HepG2 (cell line): ENCODE measurements at regions not wholly inside any gene's neighbourhood (a gene's known extent, or its start where the extent isn't known, plus 50 kb on each side); places are given as distances from the start of the nearest gene placed in this dataset.
A peak's percentile ranks its signal among the peaks of the same experiment; 100 is the strongest.

Source experiments
- ATAC-seq: fragments of 200-7000 bp; cut with Tn5 transposase; 3 replicates; pipeline ENCODE4 v1.9.1; 2020; ENCODE audit warnings: mild to moderate bottlenecking, moderate library complexity
- BruUV-seq: library from RNA; stranded (reverse); fragments of 400-500 nt; replicated peaks from 2 replicates; lab custom pipeline; 2021; lab: Mats Ljungman, UMichigan
- CTCF ChIA-PET: fragments of 300-600 bp; formaldehyde crosslinking; extraction: SDS; loops from one replicate; lab custom pipeline; 2021; ENCODE audit warnings: low total read pairs, inconsistent platforms, low intra/inter-chr PET ratio; lab: Yijun Ruan, JAX
- POLR2A ChIA-PET: fragments of 350-600 bp; sonication (Branson Sonifier 250); formaldehyde crosslinking; loops from one replicate; lab custom pipeline; 2020; ENCODE audit warnings: antibody characterized with exemption, inconsistent platforms; lab: Yijun Ruan, JAX
- DNase-seq: peaks from one replicate; pipeline ENCODE4 v3.0.0-alpha.2; 2015; ENCODE audit warnings: low spot score
- FAIRE-seq: peaks from 3 replicates; lab custom pipeline; 2011; peaks lifted over from hg19 to GRCh38; lab: Jason Lieb, UNC
- H2AFZ ChIP-seq: one replicate; pipeline ENCODE4 v1.6.1; 2011; ENCODE audit warnings: low read length, inconsistent platforms
- H3K27ac ChIP-seq: fragments of 300-600 bp; 3 replicates; pipeline ENCODE4 v1.8.0; 2011; ENCODE audit warnings: mixed run types, mild to moderate bottlenecking, mixed read lengths, low read length, inconsistent platforms; ENCODE audit not compliant: insufficient read depth; ENCODE audit errors: extremely low read length
- H3K27me3 ChIP-seq, 2 experiments: fragments of 200-600 bp in 1 of 2; 2 replicates in 1 of 2; 3 replicates in 1 of 2; pipeline versions ENCODE4 v1.6.0 to v1.8.0; 2011; ENCODE audit warnings: low read length in 2 of 2, mild to moderate bottlenecking in 2 of 2, moderate library complexity in 2 of 2, inconsistent platforms in 1 of 2; ENCODE audit not compliant: insufficient read depth in 2 of 2, control insufficient read depth in 1 of 2
- H3K36me3 ChIP-seq, 2 experiments: fragments of 200-600 bp in 1 of 2; replicated peaks in 1 of 2; 2 replicates in 1 of 2; 3 replicates in 1 of 2; pipeline versions ENCODE4 v1.5.1 to v1.8.0; 2011; ENCODE audit warnings: low read length in 2 of 2, inconsistent platforms in 1 of 2; ENCODE audit not compliant: insufficient read depth in 2 of 2, control insufficient read depth in 1 of 2
- H3K4me1 ChIP-seq: 2 replicates; pipeline ENCODE4 v1.5.1; 2012; ENCODE audit warnings: low read length, inconsistent platforms; ENCODE audit not compliant: insufficient read depth
- H3K4me2 ChIP-seq: 2 replicates; pipeline ENCODE4 v1.6.0; 2011; ENCODE audit warnings: low read depth, low read length, inconsistent platforms
- H3K4me3 ChIP-seq, 3 experiments: fragments of 200-600 bp in 1 of 3; sonication (generic), shearing (Covaris generic) in 1 of 3; replicated peaks in 1 of 3; 2 replicates each; pipeline ENCODE4 v1.5.1; 2011 to 2016; ENCODE audit warnings: low read length in 3 of 3, inconsistent platforms in 2 of 3, low read depth in 2 of 3, mild to moderate bottlenecking in 2 of 3, control low read depth in 1 of 3, mixed read lengths in 1 of 3; ENCODE audit not compliant: insufficient read depth in 1 of 3
- H3K79me2 ChIP-seq: one replicate; pipeline ENCODE4 v1.6.1; 2011; ENCODE audit warnings: low read length, inconsistent platforms; ENCODE audit not compliant: insufficient read depth
- H3K9ac ChIP-seq: 2 replicates; pipeline ENCODE4 v1.6.0; 2011; ENCODE audit warnings: mild to moderate bottlenecking, low read depth, low read length, inconsistent platforms; ENCODE audit not compliant: insufficient read depth
- H3K9me3 ChIP-seq: 2 replicates; pipeline ENCODE4 v1.5.1; 2012; ENCODE audit warnings: mild to moderate bottlenecking, low read length
- H4K20me1 ChIP-seq: 2 replicates; pipeline ENCODE4 v1.6.0; 2011; ENCODE audit warnings: inconsistent platforms, mild to moderate bottlenecking, low read length, moderate library complexity; ENCODE audit not compliant: insufficient read depth
- JUND ChIP-seq: sonication (generic); formaldehyde crosslinking; IDR thresholded peaks from 2 replicates; pipeline ENCODE4 v1.8.0; 2022; ENCODE audit warnings: mild to moderate bottlenecking, missing genetic modification reagents
- SAFB2 ChIP-seq: sonication (generic); formaldehyde crosslinking; IDR thresholded peaks from 2 replicates; pipeline ENCODE4 v1.5.1; 2020; ENCODE audit warnings: missing genetic modification reagents, low read depth, mild to moderate bottlenecking, borderline replicate concordance
- SKI ChIP-seq: fragments of 450-650 bp; IDR thresholded peaks from one replicate; pipeline ENCODE4 v1.6.1; 2018; ENCODE audit warnings: mild to moderate bottlenecking; ENCODE audit not compliant: partially characterized antibody
- SMARCC2 ChIP-seq: fragments of 450-650 bp; IDR thresholded peaks from 2 replicates; pipeline ENCODE4 v1.6.1; 2017; ENCODE audit warnings: antibody characterized with exemption, mild to moderate bottlenecking
- ZNF331 ChIP-seq: sonication (generic); formaldehyde crosslinking; IDR thresholded peaks from 2 replicates; pipeline ENCODE4 v1.4.0; 2020; ENCODE audit warnings: missing genetic modification reagents
- ZNF430 ChIP-seq: sonication (generic); formaldehyde crosslinking; IDR thresholded peaks from 2 replicates; pipeline ENCODE4 v1.9.0; 2021; ENCODE audit warnings: mild to moderate bottlenecking, missing genetic modification reagents
- ZNF562 ChIP-seq: sonication (generic); formaldehyde crosslinking; IDR thresholded peaks from 2 replicates; pipeline ENCODE4 v1.8.0; 2022; ENCODE audit warnings: missing genetic modification reagents, borderline replicate concordance
- ZNF589 ChIP-seq: sonication (generic); formaldehyde crosslinking; conservative IDR thresholded peaks from 2 replicates; pipeline ENCODE4 v1.8.0; 2022; ENCODE audit warnings: mild to moderate bottlenecking, moderate library complexity, missing genetic modification reagents
- ZSCAN21 ChIP-seq: sonication (generic); formaldehyde crosslinking; IDR thresholded peaks from 2 replicates; pipeline ENCODE4 v1.8.0; 2022; ENCODE audit warnings: mild to moderate bottlenecking, missing genetic modification reagents, moderate library complexity, borderline replicate concordance
- WGBS: methylation state at CpG from one replicate; pipeline ENCODE4 v1.1.6; 2017; ENCODE audit warnings: low lambda C conversion rate; 5-methylcytosine and 5-hydroxymethylcytosine counted together
- in situ Hi-C: cut with HindIII; loops from 2 replicates; pipeline ENCODE4 v1.10.0; 2017; ENCODE audit warnings: low pct_unique_long_range_greater_than_20kb; ENCODE audit not compliant: extremely low pct_ligation_motif_present
- intact Hi-C: fragments of 100-400 bp; cut with micrococcal nuclease; formaldehyde crosslinking; loops from one replicate; pipeline ENCODE4 v1.10.0; 2022; ENCODE audit not compliant: unreplicated experiment
- TF ChIP-seq, protein P1 (sequence below), 2 experiments: sonication (generic) in 1 of 2; formaldehyde crosslinking in 1 of 2; IDR thresholded peaks; 2 replicates each; pipeline versions ENCODE4 v1.4.0 to v1.6.1; 2016 to 2020; ENCODE audit warnings: borderline replicate concordance in 1 of 2, low read depth in 1 of 2, mild to moderate bottlenecking in 1 of 2, missing genetic modification reagents in 1 of 2
- TF ChIP-seq, protein P2 (sequence below): sonication (generic); formaldehyde crosslinking; IDR thresholded peaks from 2 replicates; pipeline ENCODE4 v1.8.0; 2023; ENCODE audit warnings: mild to moderate bottlenecking, missing genetic modification reagents
- TF ChIP-seq, protein P3 (sequence below): sonication (generic); formaldehyde crosslinking; IDR thresholded peaks from 2 replicates; pipeline ENCODE4 v1.5.0; 2020; ENCODE audit warnings: missing genetic modification reagents

DNA sequence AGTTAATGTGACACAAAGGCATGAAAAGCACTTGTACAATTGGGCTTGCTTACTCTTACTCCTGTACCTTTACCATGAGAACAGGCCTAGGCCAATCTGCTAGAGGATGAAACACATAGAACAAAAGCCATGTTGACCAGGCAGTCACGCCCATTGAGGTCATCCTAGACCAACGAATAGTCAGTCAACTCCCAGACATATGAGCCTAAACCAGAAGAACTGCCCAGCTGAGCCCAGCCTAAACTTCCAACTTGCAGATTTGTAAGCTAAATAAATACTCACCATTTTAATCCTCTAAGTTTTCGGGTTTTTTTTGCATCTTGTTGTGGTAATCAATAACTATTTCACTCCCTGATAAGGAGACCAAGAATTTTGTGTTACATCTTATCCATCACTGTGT is 164.8 kb upstream of the ADRA1B start:
- H3K27me3 ChIP-seq, result no peaks in the 10 kb centered on the region
- no peak overlapping the region for H3K4me3 ChIP-seq
- DNase-seq, result no peak
- no peak overlapping the region for H2AFZ ChIP-seq
- FAIRE-seq, result no peak
- no peaks in the 10 kb centered on the region for H3K36me3 ChIP-seq
- H3K9me3 ChIP-seq, result no peaks in the 10 kb centered on the region
- H3K9ac ChIP-seq, result no peak overlapping the region
- BruUV-seq, result no TSS peak
- H3K27ac ChIP-seq, result no peak overlapping the region
- no peak overlapping the region for H3K4me2 ChIP-seq
- in situ Hi-C loops (no loop called here), intact Hi-C loops (no loop called here)
- no peaks in the 10 kb centered on the region for H3K79me2 ChIP-seq
- CTCF ChIA-PET, result no interaction called here
- no peaks in the 10 kb centered on the region for H4K20me1 ChIP-seq
- TF ChIP-seq ZNF562 (CRISPR knock-in tag) (no peak), ZNF331 (peak; percentile 89)
- TF ChIP-seq, all 625 proteins: peak for 1
- no peak for ATAC-seq
- no peaks in the 10 kb centered on the region for H3K4me1 ChIP-seq
- POLR2A ChIA-PET, result no interaction called here
- WGBS, result 10% methylated on average over 2 of the region's 3 CpGs

DNA sequence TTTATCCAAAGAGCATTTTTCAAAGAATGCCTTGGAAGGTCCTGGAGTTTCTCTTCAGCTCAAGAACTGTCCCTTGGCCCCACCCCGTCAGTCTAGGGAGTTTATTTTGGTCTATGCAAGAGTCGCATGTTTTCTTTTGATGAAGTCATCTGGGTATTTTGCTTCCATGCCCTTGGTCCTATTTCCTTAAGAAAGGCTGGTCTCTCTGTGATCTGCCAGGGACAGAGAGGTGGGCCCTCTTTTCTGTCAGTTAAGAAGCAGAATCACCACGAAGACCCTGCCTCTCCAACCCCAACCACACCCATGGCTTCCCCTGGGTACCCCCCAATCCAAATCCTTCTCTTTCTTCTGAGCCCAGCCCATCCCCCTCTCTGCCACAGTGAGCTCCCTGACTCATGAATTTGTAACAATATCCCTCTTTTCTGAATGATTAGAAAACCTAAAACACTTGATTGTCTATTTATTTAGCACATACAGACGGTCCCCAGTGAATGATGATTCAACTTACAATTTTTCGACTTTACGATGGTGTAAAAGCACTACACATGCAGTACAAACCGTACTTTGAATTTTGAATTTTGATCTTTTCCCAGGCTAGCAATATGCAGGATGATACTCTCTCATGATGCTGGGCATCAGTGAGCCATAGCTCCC is 163.5 kb upstream of the ADRA1B start:
- Histone ChIP-seq H4K20me1 (no peaks in the 10 kb centered on the region), H3K4me2 (no peak overlapping the region), H2AFZ (no peak overlapping the region), H3K9me3 (no peaks in the 10 kb centered on the region), H3K79me2 (no peaks in the 10 kb centered on the region), H3K4me3 (no peak overlapping the region), H3K27ac (no peak overlapping the region), H3K9ac (no peak overlapping the region), H3K36me3 (no peaks in the 10 kb centered on the region), H3K4me1 (no peaks in the 10 kb centered on the region), H3K27me3 (no peaks in the 10 kb centered on the region)
- DNase-seq, result no peak
- FAIRE-seq, result no peak
- no peak for ATAC-seq
- no TSS peak for BruUV-seq
- in situ Hi-C loops, result no loop called here
- POLR2A ChIA-PET, result no interaction called here
- 21% methylated on average over 7 of the region's 7 CpGs for WGBS
- intact Hi-C loops, result no loop called here
- TF ChIP-seq ZNF589, result no peak
- TF ChIP-seq SAFB2 (CRISPR knock-in tag), result no peak
- TF ChIP-seq ZSCAN21 (CRISPR knock-in tag), result no peak
- TF ChIP-seq, protein P1, sequence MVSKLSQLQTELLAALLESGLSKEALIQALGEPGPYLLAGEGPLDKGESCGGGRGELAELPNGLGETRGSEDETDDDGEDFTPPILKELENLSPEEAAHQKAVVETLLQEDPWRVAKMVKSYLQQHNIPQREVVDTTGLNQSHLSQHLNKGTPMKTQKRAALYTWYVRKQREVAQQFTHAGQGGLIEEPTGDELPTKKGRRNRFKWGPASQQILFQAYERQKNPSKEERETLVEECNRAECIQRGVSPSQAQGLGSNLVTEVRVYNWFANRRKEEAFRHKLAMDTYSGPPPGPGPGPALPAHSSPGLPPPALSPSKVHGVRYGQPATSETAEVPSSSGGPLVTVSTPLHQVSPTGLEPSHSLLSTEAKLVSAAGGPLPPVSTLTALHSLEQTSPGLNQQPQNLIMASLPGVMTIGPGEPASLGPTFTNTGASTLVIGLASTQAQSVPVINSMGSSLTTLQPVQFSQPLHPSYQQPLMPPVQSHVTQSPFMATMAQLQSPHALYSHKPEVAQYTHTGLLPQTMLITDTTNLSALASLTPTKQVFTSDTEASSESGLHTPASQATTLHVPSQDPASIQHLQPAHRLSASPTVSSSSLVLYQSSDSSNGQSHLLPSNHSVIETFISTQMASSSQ (IDR thresholded peaks at IDR 0.05; ENCODE audit: low read depth), result no peak
- TF ChIP-seq, protein P1 (CRISPR knock-in tag; IDR thresholded peaks at IDR 0.05; ENCODE audit: borderline replicate concordance), result no peak
- TF ChIP-seq SMARCC2, result no peak
- TF ChIP-seq, protein P2, sequence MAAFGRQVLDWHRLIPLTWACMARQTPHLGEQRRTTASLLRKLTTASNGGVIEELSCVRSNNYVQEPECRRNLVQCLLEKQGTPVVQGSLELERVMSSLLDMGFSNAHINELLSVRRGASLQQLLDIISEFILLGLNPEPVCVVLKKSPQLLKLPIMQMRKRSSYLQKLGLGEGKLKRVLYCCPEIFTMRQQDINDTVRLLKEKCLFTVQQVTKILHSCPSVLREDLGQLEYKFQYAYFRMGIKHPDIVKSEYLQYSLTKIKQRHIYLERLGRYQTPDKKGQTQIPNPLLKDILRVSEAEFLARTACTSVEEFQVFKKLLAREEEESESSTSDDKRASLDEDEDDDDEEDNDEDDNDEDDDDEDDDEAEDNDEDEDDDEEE (CRISPR knock-in tag), result no peak
- no peak for TF ChIP-seq SKI
- TF ChIP-seq, protein P3, sequence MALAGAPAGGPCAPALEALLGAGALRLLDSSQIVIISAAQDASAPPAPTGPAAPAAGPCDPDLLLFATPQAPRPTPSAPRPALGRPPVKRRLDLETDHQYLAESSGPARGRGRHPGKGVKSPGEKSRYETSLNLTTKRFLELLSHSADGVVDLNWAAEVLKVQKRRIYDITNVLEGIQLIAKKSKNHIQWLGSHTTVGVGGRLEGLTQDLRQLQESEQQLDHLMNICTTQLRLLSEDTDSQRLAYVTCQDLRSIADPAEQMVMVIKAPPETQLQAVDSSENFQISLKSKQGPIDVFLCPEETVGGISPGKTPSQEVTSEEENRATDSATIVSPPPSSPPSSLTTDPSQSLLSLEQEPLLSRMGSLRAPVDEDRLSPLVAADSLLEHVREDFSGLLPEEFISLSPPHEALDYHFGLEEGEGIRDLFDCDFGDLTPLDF (CRISPR knock-in tag), result no peak
- no peak for TF ChIP-seq ZNF430 (CRISPR knock-in tag)
- no peak for TF ChIP-seq JUND (CRISPR knock-in tag)
- CTCF ChIA-PET, result no interaction called here
